HG03039 (cell line): ENCODE measurements at regions not wholly inside any gene's neighbourhood (a gene's known extent, or its start where the extent isn't known, plus 50 kb on each side); places are given as distances from the start of the nearest gene placed in this dataset.
"Not testable (repeated sequence)": the region's sequence is repeated elsewhere in the genome, so short reads cannot be mapped to it uniquely, and the experiment has no call there.

Experiments
- ATAC-seq: cut with Tn5 transposase; IDR thresholded peaks from one replicate; pipeline ENCODE4 v1.9.1; 2021; ENCODE audit warnings: mild to moderate bottlenecking, moderate library complexity; ENCODE audit not compliant: unreplicated experiment

DNA sequence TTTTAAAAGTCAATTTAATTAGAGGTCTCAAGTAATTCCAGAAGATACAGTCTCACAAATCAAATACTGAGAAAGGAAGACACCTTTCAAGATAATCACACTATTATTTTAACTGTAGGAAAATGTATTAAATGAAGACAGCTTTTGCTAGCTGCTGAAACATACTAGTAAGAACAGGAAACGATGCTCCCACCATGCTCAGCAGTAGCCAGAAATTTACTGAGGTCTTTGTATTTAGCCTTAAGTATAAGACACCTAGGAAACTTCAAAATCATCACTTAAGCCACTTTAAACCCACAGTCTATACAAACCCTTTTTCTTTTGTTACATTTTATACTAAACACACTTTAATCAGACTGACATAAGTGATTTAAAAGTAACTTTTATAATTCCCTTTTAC, 72.7 kb upstream of the NPIPB12 start:
- ATAC-seq: not testable (repeated sequence)

DNA sequence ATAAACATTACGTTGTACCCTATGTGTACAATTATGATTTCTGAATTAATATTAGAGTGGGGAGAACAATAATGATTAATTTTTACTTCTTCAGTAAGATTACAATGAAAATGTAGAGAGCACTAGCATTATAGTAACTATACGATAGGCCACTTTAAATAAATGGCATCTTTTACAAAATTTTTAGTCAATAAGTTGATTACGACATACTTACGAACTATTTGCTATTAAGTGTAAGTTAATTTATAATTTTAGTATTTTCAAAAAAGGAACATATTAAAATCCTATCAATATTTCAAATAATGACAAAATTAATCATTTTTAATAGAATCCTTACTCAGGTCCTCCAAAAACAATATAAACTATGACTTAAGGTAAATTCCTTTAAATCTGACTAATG, 75.6 kb upstream of the NPIPB12 start:
- ATAC-seq: not testable (repeated sequence)

- not testable (repeated sequence) for ATAC-seq
Observed at GRCh38 chr16:29591919-29592318, 71.1 kb upstream of the SPN start.

DNA sequence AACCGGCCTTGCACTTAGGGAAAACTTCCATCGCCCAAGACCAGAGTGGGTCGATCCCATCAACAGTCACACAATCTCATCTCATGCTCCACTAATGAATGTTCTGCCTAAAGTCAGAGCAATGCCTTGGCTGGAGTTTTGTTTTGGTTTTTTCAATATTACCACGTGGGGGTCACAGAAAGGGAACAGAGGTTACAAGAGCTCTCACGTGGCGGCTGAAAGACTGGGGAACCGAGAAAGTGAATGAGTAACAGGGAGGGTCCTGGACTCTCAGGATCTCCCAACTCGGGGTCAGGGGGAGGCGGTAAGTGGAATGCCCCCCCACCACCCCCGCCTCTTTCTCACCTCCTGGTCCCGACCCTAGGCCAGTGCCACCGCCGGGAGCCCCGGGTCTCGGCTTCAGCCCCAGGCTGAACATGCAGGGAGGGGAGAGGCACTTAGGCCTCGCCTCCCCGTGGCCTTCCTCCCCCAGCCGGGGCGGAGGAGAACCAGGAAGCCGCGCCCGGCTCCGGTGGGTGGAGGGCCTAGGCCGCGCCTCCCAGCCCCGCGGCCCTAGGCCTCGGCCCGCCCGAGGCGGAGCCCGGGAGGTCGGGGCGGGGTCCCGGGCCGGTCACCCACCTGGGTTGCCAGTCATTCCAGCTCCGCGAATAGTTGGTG, 68.7 kb upstream of the SPN start:
- ATAC-seq: peak; percentile 35

DNA sequence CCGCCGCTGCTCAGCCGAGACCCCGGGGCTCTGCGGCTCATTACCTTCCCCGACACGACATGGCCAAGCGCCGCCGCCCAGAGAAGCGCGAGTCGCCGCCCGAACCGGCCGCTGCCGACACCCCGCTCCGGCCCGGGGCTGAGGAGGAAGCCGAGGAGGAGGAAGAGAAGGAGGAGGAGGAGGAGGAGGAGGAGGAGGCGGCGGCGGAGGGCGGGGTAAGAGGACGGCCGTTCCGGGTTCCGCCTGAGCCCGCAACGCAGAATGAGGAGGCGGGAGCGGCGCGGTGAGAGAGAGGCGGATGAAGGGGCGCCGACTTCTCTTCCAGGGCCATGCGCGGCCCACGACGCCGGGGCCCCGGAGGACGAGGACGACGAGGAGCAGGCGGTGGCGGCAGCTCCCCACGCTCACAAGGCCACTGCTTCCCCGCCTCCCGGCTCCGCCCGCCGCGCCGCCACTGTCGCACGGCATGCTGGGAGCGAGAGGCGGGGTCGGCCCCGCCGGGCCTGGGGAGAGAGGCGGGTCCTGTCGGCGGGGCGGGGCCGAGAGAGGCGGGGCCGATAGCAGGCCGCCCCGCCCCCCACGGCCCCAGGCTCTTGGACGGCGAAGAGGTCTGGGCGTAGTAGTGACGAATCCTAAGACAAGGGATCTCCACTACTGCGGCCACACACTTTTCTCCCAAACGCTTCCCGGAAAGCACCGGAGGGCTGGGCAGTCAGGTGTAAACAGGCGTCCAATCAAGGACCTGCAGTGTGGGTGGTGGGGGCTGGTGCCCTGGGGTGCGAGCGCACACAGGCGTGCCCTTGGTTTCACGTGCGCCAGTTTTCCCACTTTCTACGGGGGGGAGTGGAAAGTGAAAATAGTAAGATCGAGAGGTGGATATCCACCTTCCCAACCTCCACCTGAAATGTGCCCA, 67.9 kb upstream of the SPN start:
- peak; percentile 73 for ATAC-seq

DNA sequence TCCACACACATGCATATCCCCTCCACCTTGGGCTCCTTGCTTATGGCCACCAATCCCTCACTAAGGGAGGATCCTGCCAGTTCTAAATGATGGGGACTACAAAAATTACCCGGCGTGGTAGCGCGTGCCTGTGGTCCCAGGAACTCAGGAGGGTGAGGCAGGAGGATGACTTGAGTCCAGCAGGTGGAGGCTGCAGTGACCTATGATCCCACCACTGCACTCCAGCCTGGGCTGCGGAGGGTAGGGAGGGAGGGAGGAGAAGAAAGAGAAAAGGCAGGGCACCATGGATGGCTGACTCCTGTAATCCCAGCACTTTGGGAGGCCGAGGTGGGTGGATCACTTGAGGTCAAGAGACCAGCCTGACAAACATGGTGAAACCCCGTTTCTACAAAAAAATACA, 66.0 kb upstream of the SPN start:
- ATAC-seq: not testable (repeated sequence)

- ATAC-seq: not testable (repeated sequence)
Observed at GRCh38 chr16:29600111-29601000, 62.7 kb upstream of the SPN start.

- ATAC-seq: not testable (repeated sequence)
Observed at GRCh38 chr16:29602247-29602625, 60.8 kb upstream of the SPN start.

DNA sequence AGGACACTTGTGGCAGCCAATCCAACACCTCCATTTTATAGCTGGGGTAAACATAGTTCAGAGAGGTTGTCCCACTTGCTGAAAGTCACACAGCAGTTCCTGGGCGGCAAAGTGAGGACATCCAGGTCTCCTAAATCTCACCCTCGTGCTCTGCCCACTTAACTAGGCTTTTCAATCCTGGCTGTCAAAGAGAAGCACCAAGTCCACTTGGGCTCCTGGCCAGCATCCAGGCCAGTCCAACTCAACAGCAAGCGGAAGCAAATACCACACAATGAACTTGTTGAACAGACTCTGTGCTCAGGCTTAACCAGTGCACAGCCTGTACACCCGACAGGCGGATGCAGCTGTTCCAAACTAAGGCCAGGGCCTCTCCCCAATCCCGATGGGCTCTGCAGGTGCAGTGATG, 60.4 kb upstream of the SPN start:
- not testable (repeated sequence) for ATAC-seq

GRCh38 chr16:29604631-29605549, 58.2 kb upstream of the SPN start:
- not testable (repeated sequence) for ATAC-seq

- not testable (repeated sequence) for ATAC-seq
Observed at GRCh38 chr16:29605593-29606205, 57.3 kb upstream of the SPN start.

DNA sequence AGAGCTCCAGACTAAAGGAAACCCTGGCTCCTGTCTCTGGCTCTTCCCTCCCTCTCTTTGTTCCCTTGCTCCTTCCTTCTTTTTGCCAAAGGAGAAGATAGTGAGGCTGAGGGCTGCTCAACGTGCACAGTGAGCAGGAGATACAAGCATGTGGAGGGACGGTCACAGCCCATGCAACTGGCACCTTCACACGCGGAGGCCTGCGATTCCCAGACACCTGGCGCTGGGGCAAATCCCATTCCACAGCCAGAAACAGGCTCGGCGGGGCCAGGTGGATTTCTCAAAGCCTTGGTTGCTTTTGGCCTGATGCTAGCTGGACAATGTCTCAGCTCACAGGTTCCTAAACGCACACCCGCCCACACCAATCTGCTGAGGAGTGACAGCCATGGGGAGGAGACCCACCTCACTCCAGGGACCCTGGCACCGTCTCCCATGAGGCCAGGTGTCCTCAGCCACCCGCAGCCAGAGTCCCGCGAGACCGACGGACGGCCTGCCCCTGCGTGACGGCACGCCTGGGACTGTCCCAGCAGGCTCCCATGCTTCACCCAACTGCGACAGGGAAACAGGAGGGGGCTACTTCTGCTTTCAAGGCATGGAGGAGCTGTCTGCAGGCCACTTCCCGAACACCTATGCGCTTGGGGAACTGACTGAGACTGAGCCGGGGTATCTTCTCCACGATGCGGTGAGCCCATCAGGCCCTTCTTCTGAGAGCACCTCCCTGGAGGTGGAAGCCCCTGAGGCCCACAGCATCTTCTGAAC, 56.2 kb upstream of the SPN start:
- ATAC-seq: not testable (repeated sequence)

DNA sequence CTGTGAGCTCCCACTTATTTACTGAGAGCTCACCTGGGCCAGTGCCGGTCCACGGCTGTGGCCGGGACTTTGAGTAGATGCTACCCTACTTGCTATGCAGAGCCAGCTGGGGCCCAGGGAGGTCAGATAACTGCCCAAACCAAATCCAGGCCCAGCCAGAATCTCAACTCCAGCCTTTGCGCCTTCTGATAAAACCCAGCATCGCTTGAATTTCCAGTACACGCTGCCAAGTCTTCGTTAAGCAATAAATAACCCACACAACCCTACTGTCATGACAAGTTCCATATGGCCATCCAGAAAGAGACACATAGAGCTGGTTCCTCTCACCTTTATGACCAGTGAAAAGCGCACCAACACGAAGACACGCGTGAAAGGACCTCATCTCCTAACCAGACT, 55.6 kb upstream of the SPN start:
- not testable (repeated sequence) for ATAC-seq

GRCh38 chr16:29612381-29613306, 50.4 kb upstream of the SPN start:
- ATAC-seq: not testable (repeated sequence)
